OCI-LY3 (cell line): ENCODE measurements at regions not wholly inside any gene's neighbourhood (a gene's known extent, or its start where the extent isn't known, plus 50 kb on each side); places are given as distances from the start of the nearest gene placed in this dataset.
"Not testable (repeated sequence)": the region's sequence is repeated elsewhere in the genome, so short reads cannot be mapped to it uniquely, and the experiment has no call there.

Source experiments
- H2AFZ ChIP-seq: fragments of 200-600, 300-600 bp; shearing (Covaris generic); 2 replicates; pipeline ENCODE4 v1.6.0; 2014; ENCODE audit warnings: antibody characterized with exemption, low read depth, low read length
- H3K27ac ChIP-seq: fragments of 200-600, 300-600 bp; sonication (generic); 2 replicates; pipeline ENCODE4 v1.5.1; 2014; ENCODE audit warnings: mild to moderate bottlenecking, low read length, moderate library complexity, mixed read lengths
- H3K27me3 ChIP-seq: fragments of 200-600, 300-600 bp; sonication (generic); 2 replicates; pipeline ENCODE4 v1.6.1; 2014; ENCODE audit warnings: low read depth, low read length, mixed read lengths
- H3K36me3 ChIP-seq: fragments of 200-600, 300-600 bp; sonication (generic); replicated peaks from 2 replicates; pipeline ENCODE3; 2014; ENCODE audit warnings: low read depth, low read length, mixed read lengths
- H3K4me1 ChIP-seq: fragments of 300-600, 200-600 bp; sonication (generic); 2 replicates; pipeline ENCODE4 v1.6.1; 2014; ENCODE audit warnings: low read length, mixed read lengths
- H3K4me2 ChIP-seq: fragments of 200-600, 300-600 bp; sonication (generic); 2 replicates; pipeline ENCODE4 v1.6.1; 2014; ENCODE audit warnings: low read length, mixed read lengths
- H3K4me3 ChIP-seq: fragments of 300-600, 200-600 bp; sonication (generic); 2 replicates; pipeline ENCODE4 v1.5.1; 2014; ENCODE audit warnings: antibody characterized with exemption, mild to moderate bottlenecking, low read length, moderate library complexity
- H3K79me2 ChIP-seq: fragments of 300-600, 200-600 bp; shearing (Covaris generic); 2 replicates; pipeline ENCODE4 v1.6.1; 2014; ENCODE audit warnings: mild to moderate bottlenecking, low read length, mixed read lengths
- H3K9ac ChIP-seq: fragments of 300-600, 200-600 bp; shearing (Covaris generic); 2 replicates; pipeline ENCODE4 v1.6.0; 2014; ENCODE audit warnings: mild to moderate bottlenecking, low read length, moderate library complexity
- H3K9me3 ChIP-seq: fragments of 200-600, 300-600 bp; shearing (Covaris generic); 2 replicates; pipeline ENCODE4 v1.6.1; 2014; ENCODE audit warnings: low read length, mixed read lengths; ENCODE audit not compliant: insufficient read depth
- H4K20me1 ChIP-seq: fragments of 200-600, 300-600 bp; sonication (generic); 2 replicates; pipeline ENCODE4 v1.6.1; 2016; ENCODE audit warnings: low read length, mixed read lengths; ENCODE audit not compliant: insufficient read depth
- CTCF ChIP-seq: fragments of 200-600, 300-600 bp; sonication (generic); IDR thresholded peaks from 2 replicates; pipeline ENCODE4 v1.5.1; 2014; ENCODE audit warnings: antibody characterized with exemption, low read length, low read depth
- EZH2phosphoT487 ChIP-seq: fragments of 200-600 bp; shearing (Covaris generic); IDR thresholded peaks from 2 replicates; pipeline ENCODE4 v1.6.1; 2018; ENCODE audit warnings: antibody characterized with exemption, mixed run types, low read depth

DNA sequence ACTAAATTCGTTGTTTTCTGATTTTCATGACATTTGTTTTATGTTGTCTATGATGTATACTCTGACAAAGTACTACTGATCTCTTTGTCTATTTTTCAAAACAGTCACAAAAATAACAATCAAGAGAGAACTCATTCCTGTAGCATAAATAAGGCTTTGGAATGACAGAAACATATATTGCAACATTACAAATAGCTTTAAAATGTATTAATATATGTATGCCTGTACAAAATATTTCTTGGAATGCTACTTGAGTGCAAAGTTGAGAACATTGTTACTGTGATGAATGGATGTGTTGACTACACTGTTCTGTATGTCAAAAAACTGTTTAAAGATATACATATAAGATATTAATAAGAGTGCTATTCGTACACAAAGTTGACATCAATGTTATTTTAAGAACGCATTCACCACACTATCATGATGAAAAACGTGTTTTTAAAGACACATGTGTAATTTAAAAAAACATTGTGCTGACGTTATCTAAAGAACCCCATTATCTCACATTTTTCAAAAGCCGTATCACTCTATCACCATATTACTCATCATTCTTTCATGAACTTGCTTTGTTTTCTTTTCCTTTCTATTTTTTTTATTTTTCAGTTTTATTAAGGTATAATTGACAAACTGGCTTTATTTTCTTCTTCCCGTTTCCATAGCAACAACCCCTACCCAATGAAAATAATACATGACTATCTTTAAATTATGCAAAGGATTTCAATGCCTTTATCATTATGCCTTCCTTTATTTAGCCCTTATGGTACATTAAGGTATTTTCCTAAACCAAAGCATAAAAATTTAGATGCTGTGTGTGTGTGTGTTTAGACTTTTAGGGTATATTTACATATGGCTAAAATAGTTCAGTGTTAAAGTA, 918.8 kb downstream of the SLITRK1 start:
- Histone ChIP-seq H3K9me3 (no peaks in the 10 kb centered on the region), H3K27ac (no peak overlapping the region), H3K4me2 (no peak overlapping the region), H3K36me3 (no peaks in the 10 kb centered on the region), H3K4me1 (no peaks in the 10 kb centered on the region), H2AFZ (no peak overlapping the region), H4K20me1 (no peaks in the 10 kb centered on the region), H3K79me2 (no peaks in the 10 kb centered on the region), H3K9ac (no peak overlapping the region), H3K4me3 (no peak overlapping the region), H3K27me3 (no peaks in the 10 kb centered on the region)
- TF ChIP-seq EZH2phosphoT487 (no peak), CTCF (no peak)

GRCh38 chr13:82962397-82962796, 919.9 kb downstream of the SLITRK1 start:
- Histone ChIP-seq H3K4me2 (no peak overlapping the region), H3K4me3 (no peak overlapping the region), H3K27ac (no peak overlapping the region), H3K36me3 (no peaks in the 10 kb centered on the region), H4K20me1 (no peaks in the 10 kb centered on the region), H3K9me3 (no peaks in the 10 kb centered on the region), H2AFZ (peak overlapping the region; percentile 2; the same call in 1 of the 2 replicates), H3K4me1 (no peaks in the 10 kb centered on the region), H3K27me3 (no peaks in the 10 kb centered on the region), H3K79me2 (no peaks in the 10 kb centered on the region), H3K9ac (no peak overlapping the region)
- TF ChIP-seq CTCF (no peak), EZH2phosphoT487 (no peak)

DNA sequence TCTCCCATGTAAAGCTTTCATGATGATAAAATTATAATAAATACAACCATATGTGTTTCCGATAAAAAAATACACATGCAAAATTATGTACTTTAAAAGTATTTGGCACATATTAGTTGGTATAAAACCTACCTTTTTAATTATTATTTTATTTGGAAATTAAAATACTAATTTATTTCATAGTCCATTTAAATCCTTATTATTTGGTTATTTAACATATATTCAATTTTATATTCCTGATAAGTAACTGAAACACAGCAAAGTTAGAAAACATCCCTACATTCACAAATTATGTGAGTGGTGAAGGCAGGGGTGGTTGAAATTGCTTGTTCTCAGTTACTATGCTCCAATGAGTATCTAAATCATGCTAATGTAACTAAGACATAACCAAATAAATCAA, 920.5 kb downstream of the SLITRK1 start:
- Histone ChIP-seq H3K4me2 (no peak overlapping the region), H3K27me3 (no peaks in the 10 kb centered on the region), H3K9me3 (no peaks in the 10 kb centered on the region), H3K36me3 (no peaks in the 10 kb centered on the region), H2AFZ (0 out of 2 replicates have a peak overlapping the region, but pooled peaks have one; percentile 2), H3K4me3 (no peak overlapping the region), H3K27ac (no peak overlapping the region), H3K9ac (no peak overlapping the region), H3K4me1 (no peaks in the 10 kb centered on the region), H3K79me2 (no peaks in the 10 kb centered on the region), H4K20me1 (no peaks in the 10 kb centered on the region)
- TF ChIP-seq EZH2phosphoT487 = no peak
- no peak for TF ChIP-seq CTCF

DNA sequence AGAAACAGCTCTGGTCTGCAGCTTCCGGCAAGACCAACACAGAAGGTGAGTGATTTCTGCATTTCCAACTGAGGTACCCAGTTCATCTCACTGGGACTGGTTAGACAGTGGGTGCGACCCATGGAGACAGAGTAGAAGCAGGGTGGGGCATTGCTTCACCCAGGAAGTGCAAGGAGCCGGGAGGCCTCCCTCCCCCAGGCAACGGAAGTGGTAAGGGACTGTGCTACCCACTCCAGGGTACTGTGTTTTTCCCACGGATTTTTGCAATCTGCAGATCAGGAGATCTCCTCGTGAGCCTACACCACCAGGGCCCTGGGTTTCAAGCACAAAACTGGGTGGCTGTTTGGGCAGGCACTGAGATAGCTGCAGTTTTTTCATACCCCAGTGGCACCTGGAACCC, 929.9 kb downstream of the SLITRK1 start:
- H3K9me3 ChIP-seq, H3K79me2 ChIP-seq, H3K9ac ChIP-seq, H2AFZ ChIP-seq, H3K27ac ChIP-seq, H3K36me3 ChIP-seq, H3K4me1 ChIP-seq, H3K27me3 ChIP-seq, H3K4me3 ChIP-seq, H3K4me2 ChIP-seq, H4K20me1 ChIP-seq: not testable (repeated sequence)
